ENCODE measurements at regions not wholly inside any gene's neighbourhood (a gene's known extent, or its start where the extent isn't known, plus 50 kb on each side); places are given as distances from the start of the nearest gene placed in this dataset.

- no peak for DNase-seq
These were observed 102.5 kb downstream of the SAMD9 start for GRCh38 chr7:93015101-93015778.

GRCh38 chr7:93014410-93014809 lies 103.4 kb downstream of the SAMD9 start:
- peak; percentile 21 for DNase-seq

- DNase-seq: no peak
These were observed 104.2 kb downstream of the SAMD9 start for GRCh38 chr7:93013446-93014061.

GRCh38 chr7:93011351-93012294 lies 106.2 kb downstream of the SAMD9 start:
- DNase-seq: no peak

- DNase-seq: no peak
These were observed 108.9 kb downstream of the SAMD9 start for GRCh38 chr7:93008833-93009232.

GRCh38 chr7:93006480-93007095 lies 111.2 kb downstream of the SAMD9 start:
- DNase-seq: no peak

- no peak for DNase-seq
These were observed 112.9 kb downstream of the SAMD9 start for GRCh38 chr7:93004906-93005305.

GRCh38 chr7:92997719-92998118 lies 120.1 kb downstream of the SAMD9 start:
- no peak for DNase-seq

- no peak for DNase-seq
These were observed 120.6 kb downstream of the SAMD9 start for GRCh38 chr7:92997152-92997551.

GRCh38 chr7:92994901-92995300 lies 122.9 kb downstream of the SAMD9 start:
- DNase-seq: no peak

GRCh38 chr7:92992932-92993331 lies 124.8 kb downstream of the SAMD9 start:
- DNase-seq: no peak

- DNase-seq: no peak
These were observed 125.3 kb downstream of the SAMD9 start for GRCh38 chr7:92992483-92992882.

- DNase-seq: no peak
These were observed 126.6 kb downstream of the SAMD9 start for GRCh38 chr7:92991190-92991589.

GRCh38 chr7:92988941-92989545 lies 128.7 kb downstream of the SAMD9 start:
- no peak for DNase-seq

GRCh38 chr7:92988051-92988450 lies 129.7 kb downstream of the SAMD9 start:
- DNase-seq: no peak

- no peak for DNase-seq
These were observed 130.2 kb downstream of the SAMD9 start for GRCh38 chr7:92987538-92987937.

- no peak for DNase-seq
These were observed 130.7 kb downstream of the SAMD9 start for GRCh38 chr7:92987095-92987494.

GRCh38 chr7:92982928-92983327 lies 134.9 kb downstream of the SAMD9 start:
- no peak for DNase-seq

GRCh38 chr7:92976931-92977330 lies 140.6 kb upstream of the CDK6 start:
- DNase-seq: no peak

- DNase-seq: no peak
These were observed 137.6 kb upstream of the CDK6 start for GRCh38 chr7:92973974-92974373.

GRCh38 chr7:92973293-92973731 lies 136.9 kb upstream of the CDK6 start:
- DNase-seq: no peak

- no peak for DNase-seq
These were observed 136.1 kb upstream of the CDK6 start for GRCh38 chr7:92972441-92972840.

- DNase-seq: no peak
These were observed 132.7 kb upstream of the CDK6 start for GRCh38 chr7:92969061-92969460.

Measured in GDM1 (cell line).